ENCODE measurements at regions not wholly inside any gene's neighbourhood (a gene's known extent, or its start where the extent isn't known, plus 50 kb on each side); places are given as distances from the start of the nearest gene placed in this dataset.

GRCh38 chr1:4088676-4089075 is 188.6 kb upstream of the C1orf174 start:
- no peak for DNase-seq (ENCODE audit: low read depth)

GRCh38 chr1:4089421-4090175 is 189.5 kb upstream of the C1orf174 start:
- DNase-seq (ENCODE audit: low read depth): no peak

GRCh38 chr1:4090556-4090955 is 190.5 kb upstream of the C1orf174 start:
- no peak for DNase-seq (ENCODE audit: low read depth)

- DNase-seq (ENCODE audit: low read depth): no peak
Measured at GRCh38 chr1:4090976-4091660, 191.0 kb upstream of the C1orf174 start.

- DNase-seq (ENCODE audit: low read depth): no peak
Measured at GRCh38 chr1:4091996-4092395, 191.9 kb upstream of the C1orf174 start.

GRCh38 chr1:4093856-4094565 is 193.9 kb upstream of the C1orf174 start:
- DNase-seq (ENCODE audit: low read depth): no peak

GRCh38 chr1:4095433-4095971 is 195.4 kb upstream of the C1orf174 start:
- no peak for DNase-seq (ENCODE audit: low read depth)

- DNase-seq (ENCODE audit: low read depth): no peak
Measured at GRCh38 chr1:4101459-4102161, 201.5 kb upstream of the C1orf174 start.

GRCh38 chr1:4105300-4105880 is 205.3 kb upstream of the C1orf174 start:
- no peak for DNase-seq (ENCODE audit: low read depth)

GRCh38 chr1:4106731-4107130 is 206.7 kb upstream of the C1orf174 start:
- DNase-seq (ENCODE audit: low read depth): no peak

GRCh38 chr1:4107291-4107690 is 207.2 kb upstream of the C1orf174 start:
- no peak for DNase-seq (ENCODE audit: low read depth)

GRCh38 chr1:4108331-4108730 is 208.3 kb upstream of the C1orf174 start:
- DNase-seq (ENCODE audit: low read depth): no peak

GRCh38 chr1:4108758-4109627 is 208.9 kb upstream of the C1orf174 start:
- DNase-seq (ENCODE audit: low read depth): no peak

- DNase-seq (ENCODE audit: low read depth): no peak
Measured at GRCh38 chr1:4109628-4109940, 209.5 kb upstream of the C1orf174 start.

GRCh38 chr1:4110888-4111287 is 210.8 kb upstream of the C1orf174 start:
- no peak for DNase-seq (ENCODE audit: low read depth)

- no peak for DNase-seq (ENCODE audit: low read depth)
Measured at GRCh38 chr1:4113897-4114296, 213.8 kb upstream of the C1orf174 start.

GRCh38 chr1:4115191-4115900 is 215.3 kb upstream of the C1orf174 start:
- no peak for DNase-seq (ENCODE audit: low read depth)

GRCh38 chr1:4117196-4117595 is 217.1 kb upstream of the C1orf174 start:
- no peak for DNase-seq (ENCODE audit: low read depth)

GRCh38 chr1:4118746-4119515 is 218.9 kb upstream of the C1orf174 start:
- DNase-seq (ENCODE audit: low read depth): no peak
